ENCODE measurements at regions not wholly inside any gene's neighbourhood (a gene's known extent, or its start where the extent isn't known, plus 50 kb on each side); places are given as distances from the start of the nearest gene placed in this dataset.

- no peak for DNase-seq
These were observed 324.8 kb downstream of the PMP22 start for GRCh38 chr17:14940108-14940937.

GRCh38 chr17:14935845-14936485 is 329.2 kb downstream of the PMP22 start:
- DNase-seq: no peak

DNA sequence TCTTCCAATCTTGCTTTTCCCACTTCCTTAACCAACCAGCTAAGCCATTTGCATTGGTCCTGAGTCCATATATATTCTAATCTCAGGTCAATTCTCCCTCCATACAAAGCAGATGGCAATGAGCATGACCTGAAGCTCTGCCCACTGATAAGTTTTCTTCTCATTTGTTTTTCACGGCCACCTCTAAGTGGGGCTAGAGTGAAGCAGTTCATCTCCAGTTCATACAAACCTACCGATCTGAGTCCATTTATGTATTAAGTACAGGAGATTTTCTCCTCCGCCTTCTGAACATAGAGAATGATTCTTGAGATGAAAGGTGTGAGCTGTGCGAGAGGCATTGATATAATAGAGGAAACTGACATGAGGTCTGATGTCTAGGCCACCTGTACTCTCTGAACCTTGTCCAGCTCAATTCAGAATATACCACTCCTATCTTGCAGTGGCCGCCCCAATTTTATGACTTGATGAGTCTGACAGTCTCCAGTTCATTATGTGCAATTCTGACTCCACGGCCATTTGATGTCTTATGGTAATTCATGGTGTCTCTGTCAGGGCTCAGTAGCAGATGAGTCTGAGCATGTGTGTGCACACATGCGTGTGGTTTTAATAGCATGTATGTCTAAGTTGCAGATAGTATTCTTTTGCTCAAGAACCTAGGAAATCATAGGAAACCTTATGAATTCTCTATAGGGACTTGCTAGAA is 329.8 kb downstream of the PMP22 start:
- DNase-seq: no peak

GRCh38 chr17:14933676-14934075 is 331.4 kb downstream of the PMP22 start:
- DNase-seq: no peak

DNA sequence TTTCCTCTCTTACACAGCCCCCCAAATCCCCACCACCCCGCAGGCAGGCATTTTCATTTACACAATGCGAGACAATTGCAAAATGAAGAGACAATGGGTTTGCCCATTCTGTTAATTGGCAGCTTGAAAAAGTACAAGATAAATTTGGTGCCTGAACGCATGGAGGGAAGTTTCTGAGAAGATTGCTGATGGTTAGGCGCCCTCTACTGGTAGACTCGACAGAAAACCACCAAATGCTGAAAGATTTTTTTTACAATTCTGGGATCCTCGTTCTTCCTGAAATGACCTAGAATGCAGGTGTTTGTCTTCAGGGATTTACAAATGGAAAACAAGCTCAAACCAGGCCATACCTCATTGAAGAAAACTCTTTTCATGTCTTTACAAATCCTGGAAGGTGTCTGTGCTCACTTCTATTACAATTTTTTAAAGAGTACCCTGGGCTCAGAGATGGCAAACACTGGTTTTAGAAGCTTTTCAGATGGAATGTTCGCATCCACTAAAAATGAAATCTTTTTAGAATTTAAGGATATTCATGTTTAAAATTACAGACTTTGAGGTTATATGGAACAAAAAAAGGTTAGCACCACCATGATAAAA is 338.5 kb downstream of the PMP22 start:
- no peak for DNase-seq

GRCh38 chr17:14926073-14926472 is 339.1 kb downstream of the PMP22 start:
- DNase-seq: no peak

DNA sequence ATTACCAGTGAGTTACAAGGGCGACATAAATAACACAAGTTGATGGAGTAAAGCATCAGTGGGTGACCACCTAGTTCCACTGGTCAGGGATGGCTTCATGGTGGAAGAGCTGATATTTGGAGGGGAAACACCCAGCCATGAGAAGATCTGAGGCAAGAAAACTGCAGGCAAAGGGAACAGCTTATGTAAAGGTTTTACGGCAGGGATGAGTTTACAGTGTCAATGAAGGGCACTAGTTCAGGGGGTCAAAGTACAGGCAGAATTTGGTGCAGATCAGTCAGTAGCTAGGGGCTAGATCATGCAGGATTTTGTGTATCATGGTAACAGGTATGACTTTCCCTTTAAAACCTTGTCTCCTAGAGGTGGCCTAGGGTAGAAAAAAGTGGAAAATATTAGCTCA is 339.6 kb downstream of the PMP22 start:
- no peak for DNase-seq

GRCh38 chr17:14923981-14924380 is 341.1 kb downstream of the PMP22 start:
- no peak for DNase-seq

DNA sequence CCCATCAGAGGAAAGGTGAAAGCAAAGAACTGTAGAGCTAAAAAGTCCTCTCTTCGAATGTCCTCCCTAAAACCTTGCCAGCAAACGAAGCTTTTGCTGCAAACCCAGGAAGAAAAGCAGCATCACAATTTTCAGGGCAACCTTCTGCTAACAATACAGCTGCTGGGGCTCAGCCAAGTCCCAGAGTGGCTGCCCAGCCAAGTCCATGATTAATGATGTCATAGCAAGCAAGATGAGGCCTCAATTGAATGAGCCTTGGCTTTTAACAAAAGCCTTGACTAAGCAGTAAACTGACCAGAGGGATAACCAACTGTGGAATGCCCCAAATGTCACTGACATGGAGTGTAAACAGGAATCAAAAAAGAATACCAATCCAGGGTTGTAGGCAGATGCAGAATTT is 342.7 kb downstream of the PMP22 start:
- no peak for DNase-seq

- DNase-seq: no peak
These were observed 343.2 kb downstream of the PMP22 start for GRCh38 chr17:14921936-14922335.

DNA sequence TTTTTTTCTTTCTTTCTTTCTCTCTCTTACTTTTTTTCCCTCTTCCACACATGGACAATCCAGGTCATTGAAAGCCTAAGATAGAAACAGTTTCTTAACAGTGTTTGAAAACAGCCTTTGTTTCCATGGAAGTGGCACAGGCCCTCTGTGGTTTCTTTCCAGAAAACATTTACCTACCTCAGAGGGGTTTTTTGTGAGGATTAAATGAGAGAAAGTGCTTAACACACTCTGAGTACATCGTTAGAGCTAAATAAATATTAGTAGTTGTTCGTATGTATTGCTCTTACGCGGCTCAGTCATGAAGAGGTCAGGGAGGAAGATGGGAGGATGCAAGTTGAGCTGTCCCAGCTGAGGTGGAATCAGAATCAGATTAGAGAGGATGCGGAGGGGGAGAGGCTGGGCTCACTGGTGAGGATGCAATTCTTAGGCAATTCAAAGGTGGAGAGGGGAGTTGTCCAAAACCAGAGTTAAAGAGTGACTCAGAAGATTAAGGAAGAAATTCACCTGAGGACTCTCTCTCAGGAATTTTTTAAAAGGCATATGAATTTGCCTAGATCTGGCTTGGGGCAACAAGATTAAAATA is 345.4 kb downstream of the PMP22 start:
- no peak for DNase-seq

- no peak for DNase-seq
These were observed 346.0 kb downstream of the PMP22 start for GRCh38 chr17:14919094-14919493.

- DNase-seq: no peak
These were observed 346.6 kb downstream of the PMP22 start for GRCh38 chr17:14918540-14918939.

DNA sequence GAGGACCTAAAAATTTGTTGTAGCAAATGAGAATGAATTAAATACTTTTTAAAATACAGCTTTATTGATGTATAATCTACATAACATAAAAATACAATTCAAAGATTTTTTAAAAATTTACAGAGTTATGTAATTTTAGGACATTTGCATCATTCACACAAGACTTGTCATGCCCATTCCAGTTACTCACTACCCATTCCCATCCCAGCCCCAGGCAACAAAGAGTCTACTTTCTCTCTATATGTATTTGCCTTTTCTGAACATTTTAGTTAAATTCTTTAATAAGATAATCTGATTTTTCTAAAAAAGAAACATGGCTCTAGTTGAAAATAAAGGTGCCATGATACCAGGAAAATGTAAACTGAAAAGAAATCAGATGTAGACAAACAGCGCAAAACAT is 354.2 kb downstream of the PMP22 start:
- DNase-seq: no peak

GRCh38 chr17:14904386-14904785 is 360.7 kb downstream of the PMP22 start:
- no peak for DNase-seq

- DNase-seq: no peak
These were observed 361.3 kb downstream of the PMP22 start for GRCh38 chr17:14903854-14904253.

DNA sequence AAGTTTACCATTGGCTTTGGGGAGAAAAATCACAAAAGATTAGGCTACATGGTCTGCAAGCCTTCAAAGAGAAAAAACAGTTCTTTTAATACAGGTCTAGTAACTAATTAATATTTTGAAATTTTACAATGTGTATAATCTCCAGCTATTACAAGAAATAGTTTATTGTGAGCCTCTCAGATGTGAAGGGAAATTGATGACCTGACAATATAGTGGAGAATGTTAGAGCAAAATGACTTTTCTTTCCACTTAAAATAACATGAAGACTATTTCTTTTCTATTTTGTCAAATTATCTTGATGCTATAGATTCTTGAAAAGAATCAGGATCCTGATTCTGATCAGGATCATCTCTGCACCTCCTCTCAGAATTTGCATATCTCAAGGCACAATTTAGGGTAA is 362.3 kb downstream of the PMP22 start:
- DNase-seq: no peak

GRCh38 chr17:14902297-14902696 is 362.8 kb downstream of the PMP22 start:
- DNase-seq: no peak

DNA sequence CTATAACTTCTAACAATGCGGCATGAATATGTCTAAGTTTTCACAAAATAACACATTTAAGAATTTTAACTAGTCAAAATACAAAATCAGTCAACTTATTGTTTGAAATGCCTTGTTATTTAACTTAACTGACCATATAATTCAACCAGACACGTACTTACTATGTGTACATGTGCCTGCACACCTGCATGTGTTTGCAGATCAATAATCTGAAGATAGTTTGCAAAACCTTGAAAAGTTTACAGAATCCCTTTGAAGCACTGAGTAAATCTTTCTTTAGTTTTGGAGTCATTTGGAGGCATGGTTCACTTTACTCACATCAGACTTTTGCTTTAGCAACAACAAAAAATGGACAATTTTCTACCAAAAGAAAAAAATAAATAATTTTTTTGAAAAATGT is 363.8 kb downstream of the PMP22 start:
- no peak for DNase-seq

- no peak for DNase-seq
These were observed 378.9 kb downstream of the PMP22 start for GRCh38 chr17:14886200-14886739.

GRCh38 chr17:14882131-14882530 is 383.0 kb downstream of the PMP22 start:
- DNase-seq: no peak

DNA sequence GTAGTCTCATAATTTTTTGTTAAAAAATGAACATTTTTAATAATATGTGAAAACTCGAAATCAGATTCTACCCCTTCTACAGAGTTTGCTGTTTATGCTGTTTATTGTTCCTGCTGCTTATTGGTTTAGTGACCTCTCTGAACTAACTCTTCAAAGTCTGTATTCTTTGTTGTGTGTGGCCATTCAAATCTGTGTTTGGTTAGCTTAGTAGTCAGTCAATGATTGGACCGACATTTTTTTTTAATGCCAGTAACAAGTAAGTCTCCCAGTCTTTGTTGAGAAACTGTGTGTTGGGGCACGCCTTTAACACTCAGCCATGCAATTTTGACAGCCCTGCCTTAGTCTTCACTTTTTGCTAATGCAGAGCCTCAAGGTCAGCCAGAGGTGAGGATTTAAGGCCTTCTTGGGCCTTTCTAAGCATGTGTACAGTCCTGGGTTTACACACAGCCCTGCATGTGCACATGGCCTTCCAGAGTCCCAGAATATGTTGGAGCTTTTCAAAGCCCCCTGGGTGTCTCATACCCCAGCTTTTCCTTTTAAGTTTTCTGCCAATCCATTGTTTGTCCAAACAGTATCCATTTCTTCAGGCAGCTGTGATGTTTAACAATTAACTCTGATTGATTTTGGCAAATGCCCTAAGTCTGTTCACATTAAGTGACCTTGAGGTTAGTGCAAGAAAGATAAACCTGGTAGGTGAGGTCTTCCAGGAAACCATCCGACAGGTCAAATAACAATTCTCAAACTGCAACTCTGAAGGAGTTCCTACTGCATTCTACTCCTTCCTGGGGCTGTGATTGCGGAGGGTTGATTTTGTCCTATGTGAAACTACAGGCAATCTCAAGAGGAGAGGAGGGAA is 389.3 kb downstream of the PMP22 start:
- no peak for DNase-seq

Measured in NK-92 treated with Interleukin-12 subunit alpha and Interleukin-12 subunit beta, amount 100 ng/mL, for 24 hours (cell line).